Chondrocyte (in vitro differentiated cells): ENCODE measurements at regions not wholly inside any gene's neighbourhood (a gene's known extent, or its start where the extent isn't known, plus 50 kb on each side); places are given as distances from the start of the nearest gene placed in this dataset.

Experiments
- DNase-seq: peaks from one replicate; pipeline ENCODE4 v3.0.0; 2021; ENCODE audit warnings: mixed read lengths, low spot score
- H3K27ac Mint-ChIP-seq: one replicate; pipeline ENCODE4 v1.8.0; 2021; ENCODE audit warnings: mild to moderate bottlenecking, moderate library complexity, mixed read lengths; ENCODE audit not compliant: unreplicated experiment
- H3K27me3 Mint-ChIP-seq: 2 replicates; pipeline ENCODE4 v1.8.0; 2021; ENCODE audit warnings: low read depth, mixed read lengths
- H3K36me3 Mint-ChIP-seq: 2 replicates; pipeline ENCODE4 v1.8.0; 2021; ENCODE audit warnings: low read depth, mixed read lengths
- H3K4me1 Mint-ChIP-seq: 2 replicates; pipeline ENCODE4 v1.8.0; 2021; ENCODE audit warnings: low read depth, mild to moderate bottlenecking, mixed read lengths
- H3K4me3 Mint-ChIP-seq: one replicate; pipeline ENCODE4 v1.8.0; 2021; ENCODE audit warnings: mild to moderate bottlenecking, moderate library complexity, mixed read lengths; ENCODE audit not compliant: unreplicated experiment
- H3K9me3 Mint-ChIP-seq: 2 replicates; pipeline ENCODE4 v1.8.0; 2021; ENCODE audit warnings: low read depth, mixed read lengths
- TF ChIP-seq, protein P1 (sequence below): fragments of 200-600 bp; sonication (generic); IDR thresholded peaks from 2 replicates; pipeline ENCODE4 v1.5.0; 2021; ENCODE audit warnings: antibody characterized with exemption, mild to moderate bottlenecking, moderate library complexity

DNA sequence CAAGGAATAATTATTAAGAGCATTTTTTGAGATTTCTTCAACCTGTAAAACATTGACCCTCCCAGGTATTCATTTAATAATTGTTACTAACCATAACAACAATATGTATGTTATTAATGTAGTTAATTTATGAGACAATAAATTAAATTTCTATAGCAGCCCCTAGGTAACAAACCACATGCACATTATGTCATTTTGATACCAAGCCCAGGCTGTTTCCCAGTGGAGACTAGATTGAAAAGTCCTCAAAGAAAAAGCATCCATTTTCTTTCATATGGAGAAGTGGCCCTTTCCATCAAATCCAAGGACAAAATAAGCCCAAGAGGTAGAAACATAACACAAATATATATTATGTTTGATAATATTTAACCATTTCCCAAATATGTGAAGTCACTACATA is 104.3 kb upstream of the GK2 start:
- no peak overlapping the region for H3K4me3 Mint-ChIP-seq
- H3K36me3 Mint-ChIP-seq: no peaks in the 10 kb centered on the region
- no peak for DNase-seq
- H3K27ac Mint-ChIP-seq: no peak overlapping the region
- TF ChIP-seq, protein P1, sequence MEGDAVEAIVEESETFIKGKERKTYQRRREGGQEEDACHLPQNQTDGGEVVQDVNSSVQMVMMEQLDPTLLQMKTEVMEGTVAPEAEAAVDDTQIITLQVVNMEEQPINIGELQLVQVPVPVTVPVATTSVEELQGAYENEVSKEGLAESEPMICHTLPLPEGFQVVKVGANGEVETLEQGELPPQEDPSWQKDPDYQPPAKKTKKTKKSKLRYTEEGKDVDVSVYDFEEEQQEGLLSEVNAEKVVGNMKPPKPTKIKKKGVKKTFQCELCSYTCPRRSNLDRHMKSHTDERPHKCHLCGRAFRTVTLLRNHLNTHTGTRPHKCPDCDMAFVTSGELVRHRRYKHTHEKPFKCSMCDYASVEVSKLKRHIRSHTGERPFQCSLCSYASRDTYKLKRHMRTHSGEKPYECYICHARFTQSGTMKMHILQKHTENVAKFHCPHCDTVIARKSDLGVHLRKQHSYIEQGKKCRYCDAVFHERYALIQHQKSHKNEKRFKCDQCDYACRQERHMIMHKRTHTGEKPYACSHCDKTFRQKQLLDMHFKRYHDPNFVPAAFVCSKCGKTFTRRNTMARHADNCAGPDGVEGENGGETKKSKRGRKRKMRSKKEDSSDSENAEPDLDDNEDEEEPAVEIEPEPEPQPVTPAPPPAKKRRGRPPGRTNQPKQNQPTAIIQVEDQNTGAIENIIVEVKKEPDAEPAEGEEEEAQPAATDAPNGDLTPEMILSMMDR: no peak
- no peaks in the 10 kb centered on the region for H3K9me3 Mint-ChIP-seq
- H3K4me1 Mint-ChIP-seq: no peaks in the 10 kb centered on the region
- peaks cover 15% of the 10 kb centered on the region for H3K27me3 Mint-ChIP-seq

DNA sequence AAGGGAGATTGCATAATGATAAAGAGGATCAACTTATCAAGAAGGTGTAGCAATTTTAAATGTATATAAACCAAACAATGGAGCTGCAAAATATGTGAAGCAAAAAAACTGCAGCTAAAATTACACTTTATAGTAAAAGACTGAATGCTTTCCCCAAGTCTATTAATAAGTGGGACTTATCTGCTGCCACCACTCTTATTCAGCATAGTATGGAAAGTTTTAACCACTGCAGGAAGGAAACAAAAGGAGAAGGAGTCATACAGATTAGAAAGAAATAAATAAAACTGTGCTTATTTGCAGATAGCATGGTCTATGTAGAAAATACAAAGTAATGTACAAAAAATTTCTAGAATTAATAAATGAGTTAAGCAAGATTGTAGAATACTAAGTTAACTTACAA is 94.1 kb upstream of the GK2 start:
- Mint-ChIP-seq H3K27me3 (peaks cover 16% of the 10 kb centered on the region), H3K36me3 (no peaks in the 10 kb centered on the region), H3K4me1 (no peaks in the 10 kb centered on the region), H3K4me3 (no peak overlapping the region), H3K27ac (no peak overlapping the region), H3K9me3 (no peaks in the 10 kb centered on the region)
- no peak for DNase-seq
- TF ChIP-seq, protein P1: no peak

DNA sequence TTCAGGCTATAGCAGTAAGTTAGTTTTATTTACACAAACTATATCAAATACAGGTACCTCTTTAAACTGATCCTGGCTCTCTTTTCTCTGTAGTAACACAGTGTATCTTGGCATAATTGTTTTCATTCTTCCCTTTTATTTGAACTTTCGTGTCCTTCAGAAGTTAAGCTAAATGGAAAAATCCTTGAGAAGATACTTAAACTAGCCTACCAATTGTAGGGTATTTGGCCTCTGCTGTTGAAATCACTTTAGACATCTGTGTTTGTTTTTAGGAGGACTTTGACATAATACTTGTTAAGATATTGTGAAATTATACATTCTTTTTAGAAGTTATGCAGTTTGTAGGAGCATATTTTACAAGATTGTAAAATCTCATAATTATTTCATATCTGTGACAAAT is 90.3 kb upstream of the GK2 start:
- no peaks in the 10 kb centered on the region for H3K4me1 Mint-ChIP-seq
- peaks cover 14% of the 10 kb centered on the region for H3K27me3 Mint-ChIP-seq
- no peak overlapping the region for H3K4me3 Mint-ChIP-seq
- H3K9me3 Mint-ChIP-seq: no peaks in the 10 kb centered on the region
- DNase-seq: no peak
- TF ChIP-seq, protein P1: no peak
- H3K27ac Mint-ChIP-seq: no peak overlapping the region
- no peaks in the 10 kb centered on the region for H3K36me3 Mint-ChIP-seq

- H3K36me3 Mint-ChIP-seq: no peaks in the 10 kb centered on the region
- no peaks in the 10 kb centered on the region for H3K4me1 Mint-ChIP-seq
- H3K4me3 Mint-ChIP-seq: no peak overlapping the region
- no peak for DNase-seq
- no peak overlapping the region for H3K27ac Mint-ChIP-seq
- no peaks in the 10 kb centered on the region for H3K9me3 Mint-ChIP-seq
- TF ChIP-seq, protein P1: no peak
- peaks cover 16% of the 10 kb centered on the region for H3K27me3 Mint-ChIP-seq
These were observed 89.0 kb upstream of the GK2 start for GRCh38 chr4:79497001-79497400.

- Mint-ChIP-seq H3K27ac (no peak overlapping the region), H3K27me3 (peaks cover 15% of the 10 kb centered on the region), H3K36me3 (no peaks in the 10 kb centered on the region), H3K9me3 (no peaks in the 10 kb centered on the region), H3K4me3 (no peak overlapping the region), H3K4me1 (no peaks in the 10 kb centered on the region)
- no peak for DNase-seq
- TF ChIP-seq, protein P1: no peak
These were observed 87.4 kb upstream of the GK2 start for GRCh38 chr4:79495447-79495846.
